Esophagus muscularis mucosa (tissue), 4 donors: ENCODE measurements at regions not wholly inside any gene's neighbourhood (a gene's known extent, or its start where the extent isn't known, plus 50 kb on each side); places are given as distances from the start of the nearest gene placed in this dataset.

Experiments
- DNase-seq: peaks from one replicate; pipeline ENCODE4 v3.0.0-alpha.2; 2017; ENCODE audit errors: extremely low spot score
- H3K27ac ChIP-seq, 4 donors: fragments of 200-600 bp; sonication (generic); replicated peaks in 1 of 4; 1 replicate in 3 of 4; 2 replicates in 1 of 4; pipeline ENCODE4 v1.5.1; 2016 to 2019; ENCODE audit warnings: mild to moderate bottlenecking in 1 of 4
- H3K27me3 ChIP-seq, 4 donors: fragments of 200-600 bp; sonication (generic); one replicate each; pipeline versions ENCODE4 v1.5.1 to v1.6.0; 2016 to 2019
- H3K36me3 ChIP-seq, 4 donors: fragments of 200-600 bp; sonication (generic); one replicate each; pipeline ENCODE4 v1.5.1; 2016 to 2019
- H3K4me1 ChIP-seq, 4 donors: fragments of 200-600 bp; sonication (generic); one replicate each; pipeline ENCODE4 v1.5.1; 2016 to 2019
- H3K4me3 ChIP-seq, 4 donors: fragments of 200-600 bp; sonication (generic); 1 replicate in 2 of 4; 2 replicates in 2 of 4; pipeline ENCODE4 v1.5.1; 2016 to 2019; ENCODE audit warnings: mild to moderate bottlenecking in 4 of 4, moderate library complexity in 1 of 4
- H3K9me3 ChIP-seq, 4 donors: fragments of 200-600 bp; sonication (generic); 1 replicate in 3 of 4; 2 replicates in 1 of 4; pipeline ENCODE4 v1.5.1; 2016 to 2019
- EP300 ChIP-seq: sonication (generic); formaldehyde crosslinking; IDR thresholded peaks from one replicate; pipeline ENCODE4 v1.6.1; 2017; ENCODE audit warnings: antibody characterized with exemption
- POLR2A ChIP-seq: fragments of 450-650 bp; IDR thresholded peaks from one replicate; pipeline ENCODE4 v1.6.1; 2017; ENCODE audit warnings: antibody characterized with exemption, moderate library complexity, mild to moderate bottlenecking, low read depth
- POLR2AphosphoS5 ChIP-seq, 2 donors: sonication (generic); formaldehyde crosslinking; IDR thresholded peaks; one replicate each; pipeline ENCODE4 v1.6.1; 2017; ENCODE audit warnings: antibody characterized with exemption in 2 of 2
- WGBS: methylation state at CpG from one replicate; pipeline ENCODE4 v1.1.5; 2018; 5-methylcytosine and 5-hydroxymethylcytosine counted together
- intact Hi-C: fragments of 100-400 bp; cut with DNase I; formaldehyde crosslinking; loops from one replicate; pipeline ENCODE4 v1.15.1; 2023
- TF ChIP-seq, protein P1 (sequence below), 3 experiments: fragments of 200-600 bp in 2 of 3; fragments of 450-650 bp in 1 of 3; sonication (generic) in 2 of 3; IDR thresholded peaks; one replicate each; pipeline ENCODE4 v1.5.1; 2017 to 2019; ENCODE audit warnings: antibody characterized with exemption in 3 of 3, mild to moderate bottlenecking in 2 of 3, moderate library complexity in 1 of 3

DNA sequence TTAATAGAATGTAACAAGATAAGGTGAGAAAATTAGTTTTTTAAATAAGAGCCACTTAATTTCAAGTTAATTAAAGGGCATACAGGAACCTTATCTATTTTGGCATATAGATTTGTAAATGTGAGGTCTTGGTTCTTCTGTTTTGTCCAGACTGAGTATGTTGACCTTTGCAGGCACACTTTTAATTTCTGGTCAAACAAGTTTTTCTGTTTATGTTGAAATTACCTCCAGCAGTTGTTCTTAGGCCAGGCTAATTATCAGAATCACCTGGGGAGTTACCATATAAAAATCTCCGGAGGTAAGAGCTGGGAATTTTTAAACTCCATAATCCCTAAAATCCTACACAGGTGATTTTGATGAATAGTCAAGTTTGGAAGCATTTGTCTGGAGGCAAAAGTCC is 227.4 kb upstream of the ANKRD50 start:
- no peak for DNase-seq
- intact Hi-C loops: no loop called here
- TF ChIP-seq EP300 (no peak), POLR2A (no peak), POLR2AphosphoS5 (IDR thresholded peaks at IDR 0.05) (no peak)
- TF ChIP-seq, protein P1, sequence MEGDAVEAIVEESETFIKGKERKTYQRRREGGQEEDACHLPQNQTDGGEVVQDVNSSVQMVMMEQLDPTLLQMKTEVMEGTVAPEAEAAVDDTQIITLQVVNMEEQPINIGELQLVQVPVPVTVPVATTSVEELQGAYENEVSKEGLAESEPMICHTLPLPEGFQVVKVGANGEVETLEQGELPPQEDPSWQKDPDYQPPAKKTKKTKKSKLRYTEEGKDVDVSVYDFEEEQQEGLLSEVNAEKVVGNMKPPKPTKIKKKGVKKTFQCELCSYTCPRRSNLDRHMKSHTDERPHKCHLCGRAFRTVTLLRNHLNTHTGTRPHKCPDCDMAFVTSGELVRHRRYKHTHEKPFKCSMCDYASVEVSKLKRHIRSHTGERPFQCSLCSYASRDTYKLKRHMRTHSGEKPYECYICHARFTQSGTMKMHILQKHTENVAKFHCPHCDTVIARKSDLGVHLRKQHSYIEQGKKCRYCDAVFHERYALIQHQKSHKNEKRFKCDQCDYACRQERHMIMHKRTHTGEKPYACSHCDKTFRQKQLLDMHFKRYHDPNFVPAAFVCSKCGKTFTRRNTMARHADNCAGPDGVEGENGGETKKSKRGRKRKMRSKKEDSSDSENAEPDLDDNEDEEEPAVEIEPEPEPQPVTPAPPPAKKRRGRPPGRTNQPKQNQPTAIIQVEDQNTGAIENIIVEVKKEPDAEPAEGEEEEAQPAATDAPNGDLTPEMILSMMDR (IDR thresholded peaks at IDR 0.05): no peak
- Histone ChIP-seq H3K36me3 (no peaks in the 10 kb centered on the region), H3K4me3 (no peak overlapping the region), H3K9me3 (no peaks in the 10 kb centered on the region), H3K27ac (peak overlapping the region in 2 of 4 donors; percentile 38 to 39), H3K4me1 (peaks cover 26 to 44% (median 28%) of the 10 kb centered on the region in 4 donors), H3K27me3 (no peaks in the 10 kb centered on the region)
- WGBS: 40% methylated on average over 1 of the region's 1 CpG

DNA sequence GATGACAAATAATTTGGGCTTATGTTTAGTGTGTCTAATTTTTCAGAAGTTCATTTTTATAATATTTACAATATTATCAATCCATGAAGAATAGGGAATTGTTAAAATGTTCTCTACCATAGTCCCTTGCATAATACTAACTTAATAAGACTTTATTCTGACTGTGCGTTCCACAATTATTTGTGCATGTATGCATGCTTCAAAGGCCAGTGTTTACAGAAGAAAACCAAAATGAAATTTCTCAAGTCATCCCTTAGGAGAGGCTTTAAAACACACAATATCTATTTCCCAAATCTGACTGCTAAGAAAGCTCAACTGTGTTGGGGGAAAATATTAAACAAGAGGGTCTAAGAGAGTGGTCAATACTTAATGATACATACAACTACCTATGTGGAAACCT is 226.3 kb upstream of the ANKRD50 start:
- TF ChIP-seq POLR2AphosphoS5 (IDR thresholded peaks at IDR 0.05) (no peak), EP300 (no peak), POLR2A (no peak)
- TF ChIP-seq, protein P1 (IDR thresholded peaks at IDR 0.05): no peak
- no peak overlapping the region for H3K4me3 ChIP-seq
- H3K4me1 ChIP-seq: peaks cover 26 to 44% (median 28%) of the 10 kb centered on the region in 4 donors
- H3K36me3 ChIP-seq: no peaks in the 10 kb centered on the region
- intact Hi-C loops: no loop called here
- no peak for DNase-seq
- no peaks in the 10 kb centered on the region for H3K27me3 ChIP-seq
- 93% methylated on average over 1 of the region's 1 CpG for WGBS
- H3K9me3 ChIP-seq: no peaks in the 10 kb centered on the region
- H3K27ac ChIP-seq: no peak overlapping the region

DNA sequence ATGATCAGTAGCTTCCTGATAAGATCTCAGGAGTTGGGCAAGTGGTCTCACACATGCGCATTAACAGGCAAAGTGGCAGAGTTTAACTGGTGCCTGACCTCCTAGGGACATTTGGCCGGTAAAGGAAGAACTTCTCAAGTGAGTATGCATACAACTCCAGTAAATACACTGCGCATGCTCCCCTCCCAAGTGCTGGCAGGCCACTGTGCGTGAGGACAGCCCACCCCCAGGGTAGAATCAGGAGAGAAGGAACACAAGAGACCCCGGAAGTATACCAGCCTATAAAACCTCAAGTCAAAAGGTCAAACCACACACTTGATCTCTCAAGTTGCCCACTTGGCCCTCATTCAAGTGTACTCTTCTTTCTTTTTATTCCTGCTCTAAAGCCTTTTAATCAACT is 225.5 kb upstream of the ANKRD50 start:
- H3K27ac ChIP-seq: no peak overlapping the region
- peaks cover 26 to 44% (median 28%) of the 10 kb centered on the region in 4 donors for H3K4me1 ChIP-seq
- no peaks in the 10 kb centered on the region for H3K36me3 ChIP-seq
- no peak for DNase-seq
- no peaks in the 10 kb centered on the region for H3K27me3 ChIP-seq
- no peak overlapping the region for H3K4me3 ChIP-seq
- intact Hi-C loops: no loop called here
- WGBS: 73% methylated on average over 5 of the region's 5 CpGs
- no peaks in the 10 kb centered on the region for H3K9me3 ChIP-seq
- no peak for TF ChIP-seq EP300
- TF ChIP-seq, protein P1 (IDR thresholded peaks at IDR 0.05): no peak
- TF ChIP-seq POLR2AphosphoS5 (IDR thresholded peaks at IDR 0.05): no peak
- TF ChIP-seq POLR2A: no peak

DNA sequence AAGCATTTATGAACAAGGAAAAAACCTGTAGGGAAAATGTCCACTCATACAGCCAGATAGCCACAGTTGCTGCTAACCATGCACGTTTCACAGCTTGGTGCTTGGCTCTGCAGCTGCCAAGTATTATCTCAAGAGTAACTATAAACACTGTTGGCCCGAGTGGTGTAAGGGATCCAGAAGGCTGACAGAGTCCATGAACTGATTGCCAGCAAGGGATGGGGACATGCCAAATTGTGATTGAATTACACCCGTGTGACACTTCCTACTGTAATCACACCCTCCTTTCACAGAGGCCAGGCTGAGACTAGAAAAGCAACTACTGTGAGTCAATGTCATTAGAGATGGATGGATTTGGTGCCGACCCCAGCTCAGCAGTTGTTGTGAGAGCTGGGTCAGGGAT is 223.9 kb upstream of the ANKRD50 start:
- Histone ChIP-seq H3K9me3 (no peaks in the 10 kb centered on the region), H3K4me3 (no peak overlapping the region), H3K27ac (no peak overlapping the region), H3K36me3 (no peaks in the 10 kb centered on the region), H3K4me1 (peaks cover 26 to 44% (median 28%) of the 10 kb centered on the region in 4 donors), H3K27me3 (no peaks in the 10 kb centered on the region)
- TF ChIP-seq POLR2A: no peak
- no peak for TF ChIP-seq POLR2AphosphoS5 (IDR thresholded peaks at IDR 0.05)
- TF ChIP-seq EP300: no peak
- TF ChIP-seq, protein P1 (IDR thresholded peaks at IDR 0.05): no peak
- DNase-seq: no peak
- intact Hi-C loops: no loop called here
- WGBS: 21% methylated on average over 4 of the region's 4 CpGs

DNA sequence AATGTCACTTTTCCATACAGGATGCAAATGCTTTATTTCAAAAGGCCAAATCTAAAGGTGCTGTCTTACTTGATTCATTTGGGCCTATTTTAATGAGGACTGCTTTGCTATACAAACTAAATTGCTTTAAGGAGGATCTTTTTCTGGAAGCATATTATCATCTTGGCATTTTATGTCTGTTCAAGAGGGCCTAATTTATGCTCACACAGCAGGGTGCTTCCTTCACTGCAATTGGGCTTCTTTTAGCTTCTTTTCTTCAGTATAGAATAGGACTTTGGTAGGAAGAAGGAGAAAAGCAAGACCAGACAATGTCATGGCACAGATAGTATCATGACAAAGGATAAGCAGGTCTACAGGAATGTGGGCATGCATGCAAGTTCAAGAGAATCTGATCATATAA is 222.4 kb upstream of the ANKRD50 start:
- no peak overlapping the region for H3K4me3 ChIP-seq
- H3K9me3 ChIP-seq: no peaks in the 10 kb centered on the region
- H3K4me1 ChIP-seq: peaks cover 17 to 30% (median 19%) of the 10 kb centered on the region in 4 donors
- no peaks in the 10 kb centered on the region for H3K27me3 ChIP-seq
- H3K36me3 ChIP-seq: no peaks in the 10 kb centered on the region
- no peak overlapping the region for H3K27ac ChIP-seq
- DNase-seq: no peak
- intact Hi-C loops: no loop called here
- TF ChIP-seq POLR2AphosphoS5 (IDR thresholded peaks at IDR 0.05): no peak
- TF ChIP-seq, protein P1 (IDR thresholded peaks at IDR 0.05): no peak
- TF ChIP-seq EP300: no peak
- TF ChIP-seq POLR2A: no peak
